ENCODE measurements at regions not wholly inside any gene's neighbourhood (a gene's known extent, or its start where the extent isn't known, plus 50 kb on each side); places are given as distances from the start of the nearest gene placed in this dataset.

DNA sequence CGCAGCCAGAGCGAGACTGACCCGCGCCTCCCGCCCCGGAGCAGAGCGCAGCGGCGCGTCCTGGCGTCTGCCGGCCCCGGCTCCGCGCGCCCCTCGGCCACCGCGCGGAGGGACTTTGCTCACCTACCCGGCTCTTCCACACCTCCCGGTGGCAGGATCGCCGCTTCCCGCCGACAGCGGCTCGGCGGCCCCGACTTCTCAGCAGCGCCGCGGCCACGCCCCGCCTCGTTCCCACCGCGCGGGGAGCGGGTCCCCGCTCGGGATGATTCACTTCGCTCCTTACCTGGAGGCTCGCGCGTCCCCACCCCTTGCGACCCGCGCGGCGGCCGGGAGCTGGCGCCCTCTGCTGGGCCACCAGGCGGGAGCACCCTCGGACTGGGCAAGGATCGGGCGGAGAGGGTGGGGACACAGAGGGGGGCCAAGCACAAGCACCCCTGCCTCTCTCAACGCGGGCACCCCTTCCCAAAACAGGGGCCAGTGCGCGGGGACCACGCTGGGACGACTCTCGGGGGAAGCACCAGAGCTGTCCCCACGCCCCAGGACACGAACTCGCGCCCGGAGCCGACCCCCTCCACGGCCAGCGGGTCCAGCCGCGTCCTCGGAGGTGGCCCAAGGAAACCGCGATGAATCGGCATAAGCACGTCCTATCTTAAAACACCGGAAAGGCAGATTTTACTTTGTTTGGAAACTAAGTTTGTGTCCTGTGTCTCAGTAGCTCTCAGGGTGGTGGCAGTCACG, 101.0 kb upstream of the SVIL start (continued):
- TF ChIP-seq, protein P1, sequence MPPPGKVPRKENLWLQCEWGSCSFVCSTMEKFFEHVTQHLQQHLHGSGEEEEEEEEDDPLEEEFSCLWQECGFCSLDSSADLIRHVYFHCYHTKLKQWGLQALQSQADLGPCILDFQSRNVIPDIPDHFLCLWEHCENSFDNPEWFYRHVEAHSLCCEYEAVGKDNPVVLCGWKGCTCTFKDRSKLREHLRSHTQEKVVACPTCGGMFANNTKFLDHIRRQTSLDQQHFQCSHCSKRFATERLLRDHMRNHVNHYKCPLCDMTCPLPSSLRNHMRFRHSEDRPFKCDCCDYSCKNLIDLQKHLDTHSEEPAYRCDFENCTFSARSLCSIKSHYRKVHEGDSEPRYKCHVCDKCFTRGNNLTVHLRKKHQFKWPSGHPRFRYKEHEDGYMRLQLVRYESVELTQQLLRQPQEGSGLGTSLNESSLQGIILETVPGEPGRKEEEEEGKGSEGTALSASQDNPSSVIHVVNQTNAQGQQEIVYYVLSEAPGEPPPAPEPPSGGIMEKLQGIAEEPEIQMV (CRISPR knock-in tag; IDR thresholded peaks at IDR 0.05; ENCODE audit: low read depth), result 0 out of 2 replicates have a peak, but pooled peaks have one; percentile 15
- TF ChIP-seq PCBP2 (optimal IDR thresholded peaks at IDR 0.05; ENCODE audit: low read depth, low read length, poor library complexity, severe bottlenecking), result no peak
- no peak for TF ChIP-seq MBD4 (IDR thresholded peaks at IDR 0.05; ENCODE audit: borderline replicate concordance, low read length)
- TF ChIP-seq ZSCAN21 (CRISPR knock-in tag; IDR thresholded peaks at IDR 0.05; ENCODE audit: borderline replicate concordance), result peak; percentile 71
- no peak for TF ChIP-seq ZBTB40 (IDR thresholded peaks at IDR 0.05)
- TF ChIP-seq ZBTB40 (CRISPR knock-in tag; IDR thresholded peaks at IDR 0.05), result peak; percentile 35; the same call in 1 of the 2 replicates
- TF ChIP-seq KAT8 (CRISPR knock-in tag; IDR thresholded peaks at IDR 0.05), result peak; percentile 36; the same call in 1 of the 2 replicates
- TF ChIP-seq TEAD3 (CRISPR knock-in tag; optimal IDR thresholded peaks at IDR 0.05; ENCODE audit: borderline replicate concordance), result peak; percentile 29
- TF ChIP-seq PAX8 (CRISPR knock-in tag; IDR thresholded peaks at IDR 0.05; ENCODE audit: borderline replicate concordance), result no peak
- TF ChIP-seq SRSF4 (IDR thresholded peaks at IDR 0.05; ENCODE audit: low read depth, low read length, poor library complexity, severe bottlenecking), result no peak
- TF ChIP-seq SMARCE1 (IDR thresholded peaks at IDR 0.05; ENCODE audit: borderline replicate concordance), result no peak
- peak; percentile 34; the same call in 1 of the 2 replicates for TF ChIP-seq ZNF441 (CRISPR knock-in tag; IDR thresholded peaks at IDR 0.05; ENCODE audit: borderline replicate concordance)
- peak; percentile 77 for TF ChIP-seq RBFOX2 (IDR thresholded peaks at IDR 0.05; ENCODE audit: low read depth, low read length)
- no peak for TF ChIP-seq KDM6A (CRISPR knock-in tag; IDR thresholded peaks at IDR 0.05; ENCODE audit: low read depth)
- peak; percentile 83 for TF ChIP-seq CCDC6 (CRISPR knock-in tag; IDR thresholded peaks at IDR 0.05)
- 0 out of 2 replicates have a peak, but pooled peaks have one; percentile 19 for TF ChIP-seq MTA1 (CRISPR knock-in tag; IDR thresholded peaks at IDR 0.05; ENCODE audit: borderline replicate concordance)
- TF ChIP-seq ZMYM2 (CRISPR knock-in tag; IDR thresholded peaks at IDR 0.05), result 0 out of 2 replicates have a peak, but pooled peaks have one; percentile 48
- TF ChIP-seq, protein P2, sequence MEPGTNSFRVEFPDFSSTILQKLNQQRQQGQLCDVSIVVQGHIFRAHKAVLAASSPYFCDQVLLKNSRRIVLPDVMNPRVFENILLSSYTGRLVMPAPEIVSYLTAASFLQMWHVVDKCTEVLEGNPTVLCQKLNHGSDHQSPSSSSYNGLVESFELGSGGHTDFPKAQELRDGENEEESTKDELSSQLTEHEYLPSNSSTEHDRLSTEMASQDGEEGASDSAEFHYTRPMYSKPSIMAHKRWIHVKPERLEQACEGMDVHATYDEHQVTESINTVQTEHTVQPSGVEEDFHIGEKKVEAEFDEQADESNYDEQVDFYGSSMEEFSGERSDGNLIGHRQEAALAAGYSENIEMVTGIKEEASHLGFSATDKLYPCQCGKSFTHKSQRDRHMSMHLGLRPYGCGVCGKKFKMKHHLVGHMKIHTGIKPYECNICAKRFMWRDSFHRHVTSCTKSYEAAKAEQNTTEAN (CRISPR knock-in tag; conservative IDR thresholded peaks at IDR 0.05), result no peak
- no peak for TF ChIP-seq HMG20A (CRISPR knock-in tag; IDR thresholded peaks at IDR 0.05; ENCODE audit: borderline replicate concordance)
